KMS-11 (cell line): ENCODE measurements at regions not wholly inside any gene's neighbourhood (a gene's known extent, or its start where the extent isn't known, plus 50 kb on each side); places are given as distances from the start of the nearest gene placed in this dataset.

Experiments used
- H2AFZ ChIP-seq: fragments of 200-600 bp; sonication (generic); 2 replicates; pipeline ENCODE4 v1.6.1; 2016; ENCODE audit warnings: antibody characterized with exemption, mixed run types, low read depth
- H3K27ac ChIP-seq: fragments of 200-600 bp; sonication (generic); 2 replicates; pipeline ENCODE4 v1.6.1; 2016; ENCODE audit warnings: mild to moderate bottlenecking, mixed run types
- H3K27me3 ChIP-seq: fragments of 200-600 bp; sonication (generic); 2 replicates; pipeline ENCODE4 v1.6.1; 2017; ENCODE audit warnings: mild to moderate bottlenecking, low read depth, mixed run types, moderate library complexity; ENCODE audit not compliant: insufficient read depth
- H3K36me3 ChIP-seq: fragments of 200-600 bp; sonication (generic); 2 replicates; pipeline ENCODE4 v1.6.1; 2017; ENCODE audit warnings: mild to moderate bottlenecking, mixed run types; ENCODE audit not compliant: insufficient read depth
- H3K4me1 ChIP-seq: fragments of 200-600 bp; sonication (generic); 2 replicates; pipeline ENCODE4 v1.6.1; 2016; ENCODE audit warnings: mild to moderate bottlenecking, low read depth, mixed run types; ENCODE audit not compliant: poor library complexity, severe bottlenecking
- H3K4me2 ChIP-seq: fragments of 200-600 bp; sonication (generic); 2 replicates; pipeline ENCODE4 v1.7.0; 2016; ENCODE audit warnings: mild to moderate bottlenecking, mixed run types
- H3K4me3 ChIP-seq: fragments of 200-600 bp; sonication (generic); IDR thresholded peaks from 2 replicates; pipeline ENCODE4 v1.6.1; 2017; ENCODE audit warnings: low read depth, low read length, mixed read lengths; ENCODE audit not compliant: insufficient read depth
- H3K79me2 ChIP-seq: fragments of 200-600 bp; sonication (generic); 2 replicates; pipeline ENCODE4 v1.6.1; 2016; ENCODE audit warnings: low read depth, mixed run types; ENCODE audit not compliant: insufficient read depth
- H3K9ac ChIP-seq: fragments of 200-600 bp; sonication (generic); 2 replicates; pipeline ENCODE4 v1.6.1; 2016; ENCODE audit warnings: mild to moderate bottlenecking, mixed run types
- H4K20me1 ChIP-seq: fragments of 200-600 bp; sonication (generic); 2 replicates; pipeline ENCODE4 v1.6.1; 2016; ENCODE audit warnings: mild to moderate bottlenecking, mixed run types; ENCODE audit not compliant: insufficient read depth
- CTCF ChIP-seq: fragments of 200-600 bp; sonication (generic); conservative IDR thresholded peaks from 2 replicates; pipeline ENCODE4 v1.6.1; 2017; ENCODE audit warnings: low read depth, mild to moderate bottlenecking, antibody characterized with exemption, low read length, moderate library complexity, mixed read lengths

GRCh38 chr2:105177008-105177407 is 64.5 kb upstream of the GPR45 start:
- Histone ChIP-seq H4K20me1 (no peaks in the 10 kb centered on the region), H3K4me3 (no peak overlapping the region), H2AFZ (no peak overlapping the region), H3K27ac (no peak overlapping the region), H3K27me3 (no peaks in the 10 kb centered on the region), H3K79me2 (no peaks in the 10 kb centered on the region), H3K36me3 (no peaks in the 10 kb centered on the region), H3K9ac (no peak overlapping the region), H3K4me1 (peaks cover 18% of the 10 kb centered on the region), H3K4me2 (no peak overlapping the region)
- TF ChIP-seq CTCF: no peak

GRCh38 chr2:105177536-105178254 is 63.8 kb upstream of the GPR45 start:
- H3K27ac ChIP-seq: no peak overlapping the region
- H4K20me1 ChIP-seq: no peaks in the 10 kb centered on the region
- no peaks in the 10 kb centered on the region for H3K79me2 ChIP-seq
- H3K36me3 ChIP-seq: no peaks in the 10 kb centered on the region
- H3K4me2 ChIP-seq: no peak overlapping the region
- no peak for TF ChIP-seq CTCF
- no peaks in the 10 kb centered on the region for H3K27me3 ChIP-seq
- H3K4me1 ChIP-seq: peaks cover 18% of the 10 kb centered on the region
- H3K4me3 ChIP-seq: no peak overlapping the region
- H2AFZ ChIP-seq: no peak overlapping the region
- no peak overlapping the region for H3K9ac ChIP-seq

DNA sequence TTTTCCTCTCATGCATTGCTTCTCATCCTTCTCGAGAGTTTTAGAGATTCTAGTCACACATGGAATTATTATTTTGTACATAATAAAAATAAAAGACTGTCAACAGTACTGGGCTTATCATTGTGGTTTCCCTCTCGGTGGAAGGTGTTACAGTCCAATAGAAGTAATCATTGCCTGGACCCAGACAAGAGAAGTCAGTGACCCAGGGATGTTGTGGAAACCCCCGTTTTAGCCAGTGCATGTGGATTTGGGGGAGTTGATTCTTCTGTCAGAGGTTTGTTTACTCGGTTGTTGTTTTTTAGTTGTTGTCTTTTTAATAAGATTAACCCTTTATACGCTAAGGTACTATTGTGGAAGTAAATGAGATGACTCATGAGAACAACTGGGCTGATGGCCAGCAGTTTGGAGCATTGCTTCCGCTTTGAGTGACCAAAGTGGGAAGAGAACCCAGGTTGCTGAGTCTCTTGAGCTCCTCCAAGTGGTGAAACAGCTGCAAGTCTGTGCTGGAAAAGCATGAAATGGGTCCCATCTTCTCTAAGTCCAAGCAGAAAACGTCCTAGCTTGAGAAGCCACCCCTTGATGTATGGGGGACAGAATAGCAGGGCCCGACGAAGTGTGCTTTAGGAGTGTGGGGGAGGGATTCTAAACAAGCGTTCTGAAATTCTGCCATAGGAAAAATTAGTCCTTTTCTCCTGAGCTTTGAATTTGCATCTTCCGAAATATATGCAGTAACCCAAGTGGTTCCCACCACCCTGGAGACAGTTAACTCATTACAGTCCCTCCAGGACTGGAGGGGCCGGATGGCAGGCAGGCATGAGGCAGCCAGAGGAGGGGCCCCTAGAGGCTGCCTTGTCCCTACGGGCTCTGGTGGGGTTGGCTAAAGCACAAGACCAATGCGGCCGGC is 61.8 kb upstream of the GPR45 start:
- no peak for TF ChIP-seq CTCF

GRCh38 chr2:105180491-105180972 is 61.0 kb upstream of the GPR45 start:
- no peak for TF ChIP-seq CTCF
- Histone ChIP-seq H3K4me1 (peaks cover 26% of the 10 kb centered on the region), H3K9ac (no peak overlapping the region), H2AFZ (no peak overlapping the region), H3K4me2 (no peak overlapping the region), H3K79me2 (no peaks in the 10 kb centered on the region), H3K27ac (no peak overlapping the region), H3K4me3 (no peak overlapping the region), H3K36me3 (no peaks in the 10 kb centered on the region), H3K27me3 (no peaks in the 10 kb centered on the region), H4K20me1 (no peaks in the 10 kb centered on the region)

More for the DNA sequence above, 61.8 kb upstream of the GPR45 start:
- no peak overlapping the region for H3K27ac ChIP-seq
- H3K9ac ChIP-seq: no peak overlapping the region
- peaks cover 27% of the 10 kb centered on the region for H3K4me1 ChIP-seq
- no peaks in the 10 kb centered on the region for H3K36me3 ChIP-seq
- H3K4me3 ChIP-seq: no peak overlapping the region
- H3K4me2 ChIP-seq: no peak overlapping the region
- no peaks in the 10 kb centered on the region for H4K20me1 ChIP-seq
- no peaks in the 10 kb centered on the region for H3K27me3 ChIP-seq
- H3K79me2 ChIP-seq: no peaks in the 10 kb centered on the region
- no peak overlapping the region for H2AFZ ChIP-seq
